NOMO-1 treated with dmso at 0.1 percent for 144 hours (cell line): ENCODE measurements at regions not wholly inside any gene's neighbourhood (a gene's known extent, or its start where the extent isn't known, plus 50 kb on each side); places are given as distances from the start of the nearest gene placed in this dataset.

Experiments
- DNase-seq: peaks from one replicate; lab custom pipeline; 2025; ENCODE audit not compliant: unreplicated experiment; lab: John Stamatoyannopoulos, UW

- no peak for DNase-seq
Observed at GRCh38 chr16:25344006-25344405, 86.4 kb upstream of the ZKSCAN2 start.

GRCh38 chr16:25340973-25341372 is 83.3 kb upstream of the ZKSCAN2 start:
- no peak for DNase-seq

GRCh38 chr16:25317732-25318316 is 60.2 kb upstream of the ZKSCAN2 start:
- no peak for DNase-seq

GRCh38 chr16:25311950-25312349 is 54.3 kb upstream of the ZKSCAN2 start:
- no peak for DNase-seq

GRCh38 chr16:25311039-25311438 is 53.4 kb upstream of the ZKSCAN2 start:
- no peak for DNase-seq
